ENCODE measurements at regions not wholly inside any gene's neighbourhood (a gene's known extent, or its start where the extent isn't known, plus 50 kb on each side); places are given as distances from the start of the nearest gene placed in this dataset.
"Not testable (repeated sequence)": the region's sequence is repeated elsewhere in the genome, so short reads cannot be mapped to it uniquely, and the experiment has no call there.

GRCh38 chr13:52324831-52325230, 81.1 kb downstream of the THSD1 start:
- DNase-seq; ATAC-seq; H3K36me3 ChIP-seq; H3K27ac ChIP-seq; H3K27me3 ChIP-seq (ENCODE audit: low read depth); H3K4me1 ChIP-seq; intact Hi-C loops (cut with DNase I); H3K4me3 ChIP-seq; H3K9me3 ChIP-seq: not testable (repeated sequence)

GRCh38 chr13:52319876-52320275, 86.1 kb downstream of the THSD1 start:
- Histone ChIP-seq H3K36me3 (no peaks in the 10 kb centered on the region), H3K4me3 (no peak overlapping the region), H3K4me1 (no peaks in the 10 kb centered on the region), H3K9me3 (no peaks in the 10 kb centered on the region), H3K27me3 (ENCODE audit: low read depth) (no peaks in the 10 kb centered on the region), H3K27ac (no peak overlapping the region)
- TF ChIP-seq CTCF (IDR thresholded peaks at IDR 0.05): no peak
- ATAC-seq: no peak
- DNase-seq: no peak
- intact Hi-C loops (cut with DNase I): no loop called here

- intact Hi-C loops (cut with DNase I); H3K4me3 ChIP-seq; H3K36me3 ChIP-seq; H3K27me3 ChIP-seq (ENCODE audit: low read depth); H3K4me1 ChIP-seq; H3K27ac ChIP-seq; DNase-seq; ATAC-seq; H3K9me3 ChIP-seq: not testable (repeated sequence)
Observed at GRCh38 chr13:52309833-52310232, 96.1 kb downstream of the THSD1 start.

GRCh38 chr13:52306336-52306735, 99.6 kb downstream of the THSD1 start:
- H3K27ac ChIP-seq; H3K36me3 ChIP-seq; H3K9me3 ChIP-seq; H3K4me1 ChIP-seq; H3K27me3 ChIP-seq (ENCODE audit: low read depth); intact Hi-C loops (cut with DNase I); ATAC-seq; DNase-seq; H3K4me3 ChIP-seq: not testable (repeated sequence)

- H3K9me3 ChIP-seq; H3K27ac ChIP-seq; H3K4me1 ChIP-seq; H3K27me3 ChIP-seq (ENCODE audit: low read depth); intact Hi-C loops (cut with DNase I); DNase-seq; H3K4me3 ChIP-seq; H3K36me3 ChIP-seq; ATAC-seq: not testable (repeated sequence)
Observed at GRCh38 chr13:52303098-52303497, 102.9 kb downstream of the THSD1 start.

- DNase-seq; ATAC-seq; H3K27me3 ChIP-seq (ENCODE audit: low read depth); H3K27ac ChIP-seq; H3K9me3 ChIP-seq; H3K4me3 ChIP-seq; H3K4me1 ChIP-seq; H3K36me3 ChIP-seq; intact Hi-C loops (cut with DNase I): not testable (repeated sequence)
Observed at GRCh38 chr13:52302688-52303087, 103.3 kb downstream of the THSD1 start.

GRCh38 chr13:52301810-52302400, 104.1 kb downstream of the THSD1 start:
- DNase-seq; H3K4me3 ChIP-seq; H3K27me3 ChIP-seq (ENCODE audit: low read depth); H3K36me3 ChIP-seq; H3K27ac ChIP-seq; ATAC-seq; H3K9me3 ChIP-seq; H3K4me1 ChIP-seq; intact Hi-C loops (cut with DNase I): not testable (repeated sequence)

GRCh38 chr13:52298079-52298661, 107.8 kb downstream of the THSD1 start:
- H3K27ac ChIP-seq; H3K36me3 ChIP-seq; intact Hi-C loops (cut with DNase I); DNase-seq; H3K4me3 ChIP-seq; H3K27me3 ChIP-seq (ENCODE audit: low read depth); H3K9me3 ChIP-seq; ATAC-seq; H3K4me1 ChIP-seq: not testable (repeated sequence)

GRCh38 chr13:52288891-52289290, 117.1 kb downstream of the THSD1 start:
- H3K36me3 ChIP-seq; DNase-seq; H3K4me3 ChIP-seq; H3K4me1 ChIP-seq; H3K27ac ChIP-seq; H3K27me3 ChIP-seq (ENCODE audit: low read depth); H3K9me3 ChIP-seq; intact Hi-C loops (cut with DNase I); ATAC-seq: not testable (repeated sequence)

- H3K36me3 ChIP-seq; H3K27ac ChIP-seq; H3K4me1 ChIP-seq; DNase-seq; H3K27me3 ChIP-seq (ENCODE audit: low read depth); intact Hi-C loops (cut with DNase I); H3K4me3 ChIP-seq; ATAC-seq; H3K9me3 ChIP-seq: not testable (repeated sequence)
Observed at GRCh38 chr13:52281387-52281786, 122.0 kb upstream of the NEK3 start.

GRCh38 chr13:52279408-52279807, 120.0 kb upstream of the NEK3 start:
- H3K27me3 ChIP-seq (ENCODE audit: low read depth); H3K4me3 ChIP-seq; H3K27ac ChIP-seq; intact Hi-C loops (cut with DNase I); H3K36me3 ChIP-seq; DNase-seq; ATAC-seq; H3K4me1 ChIP-seq; H3K9me3 ChIP-seq: not testable (repeated sequence)

GRCh38 chr13:52254299-52254698, 94.9 kb upstream of the NEK3 start:
- H3K27ac ChIP-seq; H3K36me3 ChIP-seq; H3K9me3 ChIP-seq; H3K27me3 ChIP-seq (ENCODE audit: low read depth); intact Hi-C loops (cut with DNase I); DNase-seq; H3K4me1 ChIP-seq; H3K4me3 ChIP-seq; ATAC-seq: not testable (repeated sequence)

GRCh38 chr13:52240752-52241151, 81.4 kb upstream of the NEK3 start:
- DNase-seq: not testable (repeated sequence)

More at GRCh38 chr13:52240752-52241151, 81.4 kb upstream of the NEK3 start:
- ATAC-seq; H3K36me3 ChIP-seq; H3K4me3 ChIP-seq; intact Hi-C loops (cut with DNase I); H3K27ac ChIP-seq; H3K9me3 ChIP-seq; H3K27me3 ChIP-seq (ENCODE audit: low read depth); H3K4me1 ChIP-seq: not testable (repeated sequence)
